ENCODE measurements at regions not wholly inside any gene's neighbourhood (a gene's known extent, or its start where the extent isn't known, plus 50 kb on each side); places are given as distances from the start of the nearest gene placed in this dataset.

GRCh38 chr22:27023591-27023990, 366.2 kb downstream of the MIAT start:
- no peaks in the 10 kb centered on the region for H3K36me3 ChIP-seq (ENCODE audit: control insufficient read depth in 1 of 2, insufficient read depth in 2 of 2, low read depth in 1 of 2, low read length in 2 of 2)
- H2AK5ac ChIP-seq (ENCODE audit: low read length, severe bottlenecking), result no peak overlapping the region

GRCh38 chr22:27024982-27025381, 367.6 kb downstream of the MIAT start:
- Histone ChIP-seq H4K8ac (ENCODE audit: low read length) (no peak overlapping the region), H3K14ac (ENCODE audit: low read length in 2 of 2) (no peak overlapping the region), H3K36me3 (ENCODE audit: control insufficient read depth in 1 of 2, insufficient read depth in 2 of 2, low read depth in 1 of 2, low read length in 2 of 2) (no peaks in the 10 kb centered on the region), H3K18ac (ENCODE audit: low read depth in 1 of 2, low read length in 2 of 2) (no peak overlapping the region), H2BK12ac (ENCODE audit: low read length in 2 of 2) (no peak overlapping the region), H3K23ac (ENCODE audit: low read length in 2 of 2) (no peak overlapping the region), H3K79me1 (replicated peaks; ENCODE audit: low read length, poor library complexity, severe bottlenecking) (no peaks in the 10 kb centered on the region), H3K9ac (ENCODE audit: low read length) (no peak overlapping the region), H3K27me3 (ENCODE audit: control insufficient read depth in 1 of 2, insufficient read depth in 1 of 2, low read length in 2 of 2) (peaks cover 0 to 38% of the 10 kb centered on the region in 2 experiments), H3K4ac (ENCODE audit: low read depth in 1 of 2, low read length in 2 of 2) (no peak overlapping the region), H3K4me3 (ENCODE audit: insufficient read depth in 1 of 2, low read depth in 1 of 2, low read length in 2 of 2) (no peak overlapping the region), H2BK15ac (ENCODE audit: low read depth, poor library complexity, severe bottlenecking) (no peak overlapping the region), H3K4me2 (ENCODE audit: low read length, poor library complexity, severe bottlenecking) (no peak overlapping the region), H4K91ac (ENCODE audit: low read length) (no peak overlapping the region), H3K4me1 (ENCODE audit: control insufficient read depth, insufficient read depth, low read depth, low read length) (peaks cover 10% of the 10 kb centered on the region), H2BK120ac (ENCODE audit: low read depth, low read length) (no peak overlapping the region), H3K27ac (ENCODE audit: low read length, poor library complexity, severe bottlenecking) (no peak overlapping the region), H3K9me3 (ENCODE audit: control insufficient read depth, low read length) (no peaks in the 10 kb centered on the region), H2BK5ac (ENCODE audit: low read depth, low read length, poor library complexity, severe bottlenecking) (no peak overlapping the region), H2AK5ac (ENCODE audit: low read length, severe bottlenecking) (no peak overlapping the region), H2AFZ (ENCODE audit: low read depth, low read length) (no peak overlapping the region)
- WGBS, result no CpG with 5 or more reads among the region's 1 CpG
- no peak for DNase-seq

More at GRCh38 chr22:27023591-27023990, 366.2 kb downstream of the MIAT start:
- Histone ChIP-seq H3K4me2 (ENCODE audit: low read length, poor library complexity, severe bottlenecking) (no peak overlapping the region), H3K9ac (ENCODE audit: low read length) (no peak overlapping the region), H3K4ac (ENCODE audit: low read depth in 1 of 2, low read length in 2 of 2) (no peak overlapping the region), H4K91ac (ENCODE audit: low read length) (no peak overlapping the region), H3K23ac (ENCODE audit: low read length in 2 of 2) (no peak overlapping the region), H2BK120ac (ENCODE audit: low read depth, low read length) (no peak overlapping the region), H3K14ac (ENCODE audit: low read length in 2 of 2) (no peak overlapping the region), H3K9me3 (ENCODE audit: control insufficient read depth, low read length) (no peaks in the 10 kb centered on the region), H3K27ac (ENCODE audit: low read length, poor library complexity, severe bottlenecking) (no peak overlapping the region), H2BK5ac (ENCODE audit: low read depth, low read length, poor library complexity, severe bottlenecking) (no peak overlapping the region), H3K27me3 (ENCODE audit: control insufficient read depth in 1 of 2, insufficient read depth in 1 of 2, low read length in 2 of 2) (peaks cover 0 to 43% of the 10 kb centered on the region in 2 experiments), H3K4me1 (ENCODE audit: control insufficient read depth, insufficient read depth, low read depth, low read length) (peaks cover 10% of the 10 kb centered on the region), H2BK15ac (ENCODE audit: low read depth, poor library complexity, severe bottlenecking) (no peak overlapping the region), H3K4me3 (ENCODE audit: insufficient read depth in 1 of 2, low read depth in 1 of 2, low read length in 2 of 2) (no peak overlapping the region), H2AFZ (ENCODE audit: low read depth, low read length) (no peak overlapping the region), H3K79me1 (replicated peaks; ENCODE audit: low read length, poor library complexity, severe bottlenecking) (no peaks in the 10 kb centered on the region), H4K8ac (ENCODE audit: low read length) (no peak overlapping the region), H2BK12ac (ENCODE audit: low read length in 2 of 2) (no peak overlapping the region), H3K18ac (ENCODE audit: low read depth in 1 of 2, low read length in 2 of 2) (no peak overlapping the region)
- 73% methylated on average over 1 of the region's 1 CpG for WGBS
- no peak for DNase-seq

- H3K27ac ChIP-seq (ENCODE audit: low read length, poor library complexity, severe bottlenecking), result no peak overlapping the region
- H2AFZ ChIP-seq (ENCODE audit: low read depth, low read length), result no peak overlapping the region
- no peak overlapping the region for H3K9ac ChIP-seq (ENCODE audit: low read length)
- H3K36me3 ChIP-seq (ENCODE audit: control insufficient read depth in 1 of 2, insufficient read depth in 2 of 2, low read depth in 1 of 2, low read length in 2 of 2), result no peaks in the 10 kb centered on the region
- H2BK12ac ChIP-seq (ENCODE audit: low read length in 2 of 2), result no peak overlapping the region
- H3K4me2 ChIP-seq (ENCODE audit: low read length, poor library complexity, severe bottlenecking), result no peak overlapping the region
- no peaks in the 10 kb centered on the region for H3K9me3 ChIP-seq (ENCODE audit: control insufficient read depth, low read length)
- no peak overlapping the region for H2BK5ac ChIP-seq (ENCODE audit: low read depth, low read length, poor library complexity, severe bottlenecking)
- peaks cover 0 to 29% of the 10 kb centered on the region in 2 experiments for H3K27me3 ChIP-seq (ENCODE audit: control insufficient read depth in 1 of 2, insufficient read depth in 1 of 2, low read length in 2 of 2)
- 75% methylated on average over 2 of the region's 3 CpGs for WGBS
- no peak overlapping the region for H3K18ac ChIP-seq (ENCODE audit: low read depth in 1 of 2, low read length in 2 of 2)
- H3K4me3 ChIP-seq (ENCODE audit: insufficient read depth in 1 of 2, low read depth in 1 of 2, low read length in 2 of 2), result no peak overlapping the region
- H4K8ac ChIP-seq (ENCODE audit: low read length), result no peak overlapping the region
- no peak overlapping the region for H3K4ac ChIP-seq (ENCODE audit: low read depth in 1 of 2, low read length in 2 of 2)
- no peak overlapping the region for H2BK120ac ChIP-seq (ENCODE audit: low read depth, low read length)
- H3K23ac ChIP-seq (ENCODE audit: low read length in 2 of 2), result no peak overlapping the region
- H4K91ac ChIP-seq (ENCODE audit: low read length), result no peak overlapping the region
- peaks cover 1% of the 10 kb centered on the region for H3K4me1 ChIP-seq (ENCODE audit: control insufficient read depth, insufficient read depth, low read depth, low read length)
- H3K14ac ChIP-seq (ENCODE audit: low read length in 2 of 2), result no peak overlapping the region
- H2AK5ac ChIP-seq (ENCODE audit: low read length, severe bottlenecking), result no peak overlapping the region
- H3K79me1 ChIP-seq (replicated peaks; ENCODE audit: low read length, poor library complexity, severe bottlenecking), result no peaks in the 10 kb centered on the region
- H2BK15ac ChIP-seq (ENCODE audit: low read depth, poor library complexity, severe bottlenecking), result no peak overlapping the region
- no peak for DNase-seq
Measured at GRCh38 chr22:27028093-27028492, 370.7 kb downstream of the MIAT start.

- H3K4ac ChIP-seq (ENCODE audit: low read depth in 1 of 2, low read length in 2 of 2), result no peak overlapping the region
- no peak overlapping the region for H3K18ac ChIP-seq (ENCODE audit: low read depth in 1 of 2, low read length in 2 of 2)
- no peaks in the 10 kb centered on the region for H3K79me1 ChIP-seq (replicated peaks; ENCODE audit: low read length, poor library complexity, severe bottlenecking)
- no peak overlapping the region for H2BK15ac ChIP-seq (ENCODE audit: low read depth, poor library complexity, severe bottlenecking)
- no peak overlapping the region for H3K23ac ChIP-seq (ENCODE audit: low read length in 2 of 2)
- H4K8ac ChIP-seq (ENCODE audit: low read length), result no peak overlapping the region
- H2BK12ac ChIP-seq (ENCODE audit: low read length in 2 of 2), result no peak overlapping the region
- peaks cover 1% of the 10 kb centered on the region for H3K4me1 ChIP-seq (ENCODE audit: control insufficient read depth, insufficient read depth, low read depth, low read length)
- H3K27ac ChIP-seq (ENCODE audit: low read length, poor library complexity, severe bottlenecking), result no peak overlapping the region
- no peak overlapping the region for H2AFZ ChIP-seq (ENCODE audit: low read depth, low read length)
- H3K9ac ChIP-seq (ENCODE audit: low read length), result no peak overlapping the region
- no peak overlapping the region for H2AK5ac ChIP-seq (ENCODE audit: low read length, severe bottlenecking)
- no peak overlapping the region for H2BK5ac ChIP-seq (ENCODE audit: low read depth, low read length, poor library complexity, severe bottlenecking)
- H3K4me2 ChIP-seq (ENCODE audit: low read length, poor library complexity, severe bottlenecking), result no peak overlapping the region
- H3K27me3 ChIP-seq (ENCODE audit: control insufficient read depth in 1 of 2, insufficient read depth in 1 of 2, low read length in 2 of 2), result peaks cover 0 to 38% of the 10 kb centered on the region in 2 experiments
- no peaks in the 10 kb centered on the region for H3K36me3 ChIP-seq (ENCODE audit: control insufficient read depth in 1 of 2, insufficient read depth in 2 of 2, low read depth in 1 of 2, low read length in 2 of 2)
- WGBS, result 62% methylated on average over 1 of the region's 1 CpG
- no peak overlapping the region for H2BK120ac ChIP-seq (ENCODE audit: low read depth, low read length)
- no peak overlapping the region for H3K14ac ChIP-seq (ENCODE audit: low read length in 2 of 2)
- DNase-seq, result no peak
- H3K9me3 ChIP-seq (ENCODE audit: control insufficient read depth, low read length), result no peaks in the 10 kb centered on the region
- no peak overlapping the region for H3K4me3 ChIP-seq (ENCODE audit: insufficient read depth in 1 of 2, low read depth in 1 of 2, low read length in 2 of 2)
- H4K91ac ChIP-seq (ENCODE audit: low read length), result no peak overlapping the region
Measured at GRCh38 chr22:27029584-27030130, 372.3 kb downstream of the MIAT start.
